Mucosa of descending colon (tissue), 3 donors: ENCODE measurements at regions not wholly inside any gene's neighbourhood (a gene's known extent, or its start where the extent isn't known, plus 50 kb on each side); places are given as distances from the start of the nearest gene placed in this dataset.
"Not testable (repeated sequence)": the region's sequence is repeated elsewhere in the genome, so short reads cannot be mapped to it uniquely, and the experiment has no call there.

Experiments
- ATAC-seq: fragments of 200-7000 bp; cut with Tn5 transposase; one replicate; pipeline ENCODE4 v1.9.1; 2020; ENCODE audit warnings: mild to moderate bottlenecking, moderate library complexity
- DNase-seq, 3 donors: peaks; one replicate each; pipeline ENCODE4 v3.0.0-alpha.2; 2020
- H3K36me3 ChIP-seq: fragments of 200-600 bp; one replicate; pipeline ENCODE4 v1.8.0; 2021; ENCODE audit warnings: low read depth, mild to moderate bottlenecking
- H3K4me1 ChIP-seq: fragments of 200-600 bp; one replicate; pipeline ENCODE4 v1.8.0; 2021; ENCODE audit warnings: low read depth, mild to moderate bottlenecking
- H3K4me3 ChIP-seq: fragments of 200-600 bp; one replicate; pipeline ENCODE4 v1.8.0; 2021; ENCODE audit warnings: mild to moderate bottlenecking
- H3K9me3 ChIP-seq: fragments of 200-600 bp; one replicate; pipeline ENCODE4 v1.8.0; 2021; ENCODE audit warnings: mild to moderate bottlenecking
- intact Hi-C, 2 donors: fragments of 100-400 bp; cut with DNase I in 1 of 2; cut with micrococcal nuclease in 1 of 2; formaldehyde crosslinking; loops; one replicate each; pipeline versions ENCODE4 v1.11.0 to v1.11.1; 2022; cut with DNase I, micrococcal nuclease
- TF ChIP-seq, protein P1 (sequence below): fragments of 200-600 bp; IDR thresholded peaks from one replicate; pipeline ENCODE4 v1.8.0; 2022; ENCODE audit warnings: antibody characterized with exemption, mild to moderate bottlenecking
- donor health status: DM: no; HTN: no; CAD: no; lungs with moderate emphysema.
- donor health status: DM: no; HTN: no; CAD: no.
- donor health status: DM: no; HTN: yes; CAD: no.

DNA sequence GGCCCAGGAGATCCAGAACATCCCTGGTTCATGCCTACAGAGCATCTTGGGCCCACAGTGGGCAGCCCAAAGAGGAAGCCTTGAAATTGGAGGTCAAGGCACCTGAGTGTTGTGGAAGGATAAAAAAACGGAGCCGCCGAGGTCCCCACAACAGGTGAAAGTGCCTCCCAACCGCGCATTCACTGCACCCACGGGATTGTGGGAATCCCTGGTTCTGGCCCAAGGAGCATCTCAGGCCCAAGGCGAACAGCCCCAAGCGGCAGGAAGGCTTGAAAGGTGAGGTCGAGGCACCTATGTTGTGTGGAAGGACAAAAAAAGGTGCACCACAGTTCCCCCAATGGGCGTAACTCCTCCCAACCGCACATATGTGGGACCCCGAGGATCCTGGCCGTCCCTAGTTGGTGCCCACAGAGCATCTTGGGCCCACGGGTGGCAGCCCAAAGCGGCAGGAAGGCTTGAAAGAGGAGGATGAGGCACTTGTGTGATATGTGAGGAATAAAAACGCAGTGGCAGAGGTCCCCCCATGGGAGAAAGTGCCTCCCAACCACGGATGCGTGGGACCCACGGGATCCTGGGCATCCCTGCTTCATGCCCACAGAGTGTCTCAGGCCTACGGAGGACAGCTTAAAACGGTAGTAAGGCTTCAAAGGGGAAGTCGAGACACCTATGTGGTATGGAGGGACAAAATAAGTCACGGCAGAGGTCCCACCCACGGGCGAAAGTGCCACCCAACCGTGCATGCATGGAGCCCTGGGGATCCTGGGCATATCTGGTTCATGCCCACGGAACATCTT is 583.9 kb downstream of the ALG10 start:
- Histone ChIP-seq H3K4me3 (no peak overlapping the region), H3K4me1 (no peaks in the 10 kb centered on the region), H3K9me3 (peaks cover 85% of the 10 kb centered on the region), H3K36me3 (no peaks in the 10 kb centered on the region)
- intact Hi-C loops, result no loop called here
- TF ChIP-seq, protein P1, sequence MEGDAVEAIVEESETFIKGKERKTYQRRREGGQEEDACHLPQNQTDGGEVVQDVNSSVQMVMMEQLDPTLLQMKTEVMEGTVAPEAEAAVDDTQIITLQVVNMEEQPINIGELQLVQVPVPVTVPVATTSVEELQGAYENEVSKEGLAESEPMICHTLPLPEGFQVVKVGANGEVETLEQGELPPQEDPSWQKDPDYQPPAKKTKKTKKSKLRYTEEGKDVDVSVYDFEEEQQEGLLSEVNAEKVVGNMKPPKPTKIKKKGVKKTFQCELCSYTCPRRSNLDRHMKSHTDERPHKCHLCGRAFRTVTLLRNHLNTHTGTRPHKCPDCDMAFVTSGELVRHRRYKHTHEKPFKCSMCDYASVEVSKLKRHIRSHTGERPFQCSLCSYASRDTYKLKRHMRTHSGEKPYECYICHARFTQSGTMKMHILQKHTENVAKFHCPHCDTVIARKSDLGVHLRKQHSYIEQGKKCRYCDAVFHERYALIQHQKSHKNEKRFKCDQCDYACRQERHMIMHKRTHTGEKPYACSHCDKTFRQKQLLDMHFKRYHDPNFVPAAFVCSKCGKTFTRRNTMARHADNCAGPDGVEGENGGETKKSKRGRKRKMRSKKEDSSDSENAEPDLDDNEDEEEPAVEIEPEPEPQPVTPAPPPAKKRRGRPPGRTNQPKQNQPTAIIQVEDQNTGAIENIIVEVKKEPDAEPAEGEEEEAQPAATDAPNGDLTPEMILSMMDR, result no peak
- DNase-seq (peak in 2 of 3 donors; percentile 11 to 27), ATAC-seq (no peak)

DNA sequence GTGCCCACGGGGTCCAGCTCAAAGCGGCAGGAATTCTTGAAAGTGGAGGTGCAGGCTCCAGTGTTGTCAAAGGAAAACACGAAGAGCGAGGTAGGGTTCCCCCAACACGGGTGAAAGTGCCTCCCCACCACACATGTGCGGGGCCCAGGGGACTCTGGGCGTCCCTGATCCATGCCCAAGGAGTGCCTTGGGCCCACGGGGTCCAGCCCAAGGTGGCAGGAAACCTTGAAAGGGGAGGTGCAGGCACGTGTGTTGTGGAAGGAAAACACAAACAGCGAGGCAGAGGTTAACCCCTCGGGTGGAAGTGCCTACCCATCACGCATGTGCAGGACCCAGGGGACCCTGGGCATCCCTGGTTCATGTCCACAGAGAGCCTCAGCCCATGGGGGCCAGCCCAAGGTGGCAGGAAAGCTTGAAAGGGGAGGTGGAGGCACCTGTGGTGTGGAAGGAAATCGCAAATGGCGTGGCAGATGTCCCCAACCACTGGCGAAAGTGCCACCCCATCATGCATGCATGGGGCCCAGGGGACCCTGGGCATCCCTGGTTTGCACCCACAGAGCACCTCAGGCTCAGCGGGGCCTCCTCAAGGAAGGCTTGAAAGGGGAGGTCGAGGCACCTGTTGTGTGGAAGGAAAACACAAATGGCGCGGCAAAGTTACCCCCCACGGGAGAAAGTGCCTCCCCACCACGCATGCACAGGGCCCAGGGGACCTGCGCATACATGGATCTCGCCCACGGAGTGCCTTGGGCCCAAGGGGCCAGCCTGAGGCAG is 584.6 kb downstream of the ALG10 start:
- Histone ChIP-seq H3K4me3 (no peak overlapping the region), H3K4me1 (no peaks in the 10 kb centered on the region), H3K36me3 (no peaks in the 10 kb centered on the region), H3K9me3 (peaks cover 80% of the 10 kb centered on the region)
- intact Hi-C loops, result no loop called here
- TF ChIP-seq, protein P1, result no peak
- DNase-seq, result peak in 2 of 3 donors; percentile 7 to 23
- no peak for ATAC-seq

DNA sequence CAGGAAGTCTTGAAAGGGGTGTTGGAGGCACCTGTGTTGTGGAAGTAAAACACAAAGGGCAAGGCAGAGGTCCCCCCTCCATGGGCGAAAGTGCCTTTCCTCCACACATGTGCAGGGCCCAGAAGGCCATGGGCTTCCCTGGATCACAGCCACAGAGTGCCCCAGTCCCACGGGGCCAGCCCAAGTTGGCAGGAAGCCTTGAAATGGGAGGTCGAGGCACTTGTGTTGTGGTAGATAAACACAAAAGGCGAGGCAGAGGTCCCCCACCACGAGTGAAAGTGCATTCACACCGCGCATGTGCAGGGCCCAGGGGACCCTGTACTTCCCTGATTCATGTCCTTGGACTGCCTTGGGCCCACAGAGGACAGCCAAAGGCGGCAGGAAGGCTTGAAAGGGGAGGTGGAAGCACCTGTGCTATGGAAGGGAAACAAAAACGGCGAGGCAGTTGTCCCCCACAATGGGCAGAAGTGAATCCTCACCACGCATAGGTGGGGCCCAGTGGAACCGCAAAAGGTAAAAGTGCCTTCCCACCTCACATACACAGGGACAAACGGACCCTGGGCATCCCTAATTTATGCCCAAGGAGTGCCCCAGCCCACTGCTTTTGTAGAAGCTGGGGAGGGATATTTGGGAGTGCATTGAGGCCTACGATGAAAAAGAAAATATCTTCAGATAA is 585.4 kb downstream of the ALG10 start:
- TF ChIP-seq, protein P1, result no peak
- intact Hi-C loops, result no loop called here
- DNase-seq (peak in 1 of 3 donors; percentile 14), ATAC-seq (no peak)
- Histone ChIP-seq H3K9me3 (peaks cover 80% of the 10 kb centered on the region), H3K4me1 (no peaks in the 10 kb centered on the region), H3K4me3 (no peak overlapping the region), H3K36me3 (no peaks in the 10 kb centered on the region)

DNA sequence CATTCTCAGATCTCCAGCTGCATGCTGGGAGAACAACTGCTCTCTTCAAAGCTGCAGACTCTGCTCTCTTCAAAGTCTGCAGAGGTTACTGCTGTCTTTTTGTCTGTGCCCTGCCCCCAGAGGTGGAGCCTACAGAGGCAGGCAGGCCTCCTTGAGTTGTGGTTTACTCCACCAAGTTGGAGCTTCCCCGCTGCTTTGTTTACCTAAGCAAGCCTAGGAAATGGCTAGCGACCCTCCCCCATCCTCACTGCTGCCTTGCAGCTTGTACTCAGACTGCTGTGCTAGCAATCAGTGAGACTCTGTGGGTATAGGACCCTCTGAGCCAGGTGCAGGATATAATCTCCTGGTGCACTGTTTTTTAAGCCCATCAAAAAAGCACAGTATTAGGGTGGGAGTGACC is 591.7 kb downstream of the ALG10 start:
- intact Hi-C loops, ATAC-seq: not testable (repeated sequence)
- H3K9me3 ChIP-seq, result peaks cover 82% of the 10 kb centered on the region

DNA sequence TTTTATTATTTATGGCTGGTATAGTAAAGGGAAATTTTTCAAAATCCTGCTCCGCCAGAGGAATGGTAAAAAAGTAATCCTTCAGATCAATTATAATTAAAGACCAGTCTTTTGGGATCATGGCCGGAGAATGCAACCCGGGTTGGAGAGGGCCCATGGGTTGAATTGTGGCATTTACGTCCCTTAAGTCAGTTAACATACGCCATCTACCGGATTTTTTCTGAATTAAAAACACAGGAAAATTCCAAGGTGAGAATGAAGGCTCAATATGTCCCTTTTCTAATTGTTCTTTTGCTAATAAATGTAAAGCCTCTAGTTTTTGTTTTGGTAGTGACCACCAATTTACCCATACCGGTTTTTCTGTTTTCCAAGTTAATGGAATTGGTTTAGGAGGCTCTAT is 602.8 kb downstream of the ALG10 start:
- no peaks in the 10 kb centered on the region for H3K4me1 ChIP-seq
- DNase-seq, result no peak
- no peaks in the 10 kb centered on the region for H3K36me3 ChIP-seq
- H3K9me3 ChIP-seq, result peaks cover 64% of the 10 kb centered on the region
- intact Hi-C loops, result no loop called here
- TF ChIP-seq, protein P1, result no peak
- H3K4me3 ChIP-seq, result no peak overlapping the region
- no peak for ATAC-seq

More for the DNA sequence above, 591.7 kb downstream of the ALG10 start:
- H3K4me1 ChIP-seq, H3K4me3 ChIP-seq, DNase-seq, H3K36me3 ChIP-seq: not testable (repeated sequence)
